C4-2B (cell line): ENCODE measurements at regions not wholly inside any gene's neighbourhood (a gene's known extent, or its start where the extent isn't known, plus 50 kb on each side); places are given as distances from the start of the nearest gene placed in this dataset.

Experiments used
- ZFX ChIP-seq: fragments of 450-650 bp; IDR thresholded peaks from 2 replicates; pipeline ENCODE4 v1.6.1; 2017
- TF ChIP-seq, protein P1 (sequence below): fragments of 450-650 bp; conservative IDR thresholded peaks from 2 replicates; pipeline ENCODE4 v1.5.1; 2017; ENCODE audit warnings: mild to moderate bottlenecking

DNA sequence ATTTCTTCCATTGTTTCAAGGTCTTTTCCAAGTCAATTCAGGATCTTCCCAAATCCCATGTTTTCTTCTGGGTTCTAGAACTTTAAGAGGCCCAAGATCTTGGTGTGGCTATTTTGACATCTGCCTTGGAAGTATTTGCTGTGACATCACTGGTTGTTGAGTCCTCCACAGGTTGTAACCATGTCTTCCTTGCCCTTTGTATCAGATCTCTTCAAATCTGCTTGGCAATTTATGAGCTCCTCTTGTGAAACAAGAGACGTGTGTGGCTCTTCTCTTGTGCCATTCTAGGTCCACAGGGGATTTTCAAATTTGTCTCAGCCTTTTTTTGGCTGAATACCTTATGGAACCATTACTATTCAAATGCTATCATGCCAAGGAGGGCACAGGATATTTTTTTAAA is 60.3 kb upstream of the KCNK2 start:
- TF ChIP-seq, protein P1, sequence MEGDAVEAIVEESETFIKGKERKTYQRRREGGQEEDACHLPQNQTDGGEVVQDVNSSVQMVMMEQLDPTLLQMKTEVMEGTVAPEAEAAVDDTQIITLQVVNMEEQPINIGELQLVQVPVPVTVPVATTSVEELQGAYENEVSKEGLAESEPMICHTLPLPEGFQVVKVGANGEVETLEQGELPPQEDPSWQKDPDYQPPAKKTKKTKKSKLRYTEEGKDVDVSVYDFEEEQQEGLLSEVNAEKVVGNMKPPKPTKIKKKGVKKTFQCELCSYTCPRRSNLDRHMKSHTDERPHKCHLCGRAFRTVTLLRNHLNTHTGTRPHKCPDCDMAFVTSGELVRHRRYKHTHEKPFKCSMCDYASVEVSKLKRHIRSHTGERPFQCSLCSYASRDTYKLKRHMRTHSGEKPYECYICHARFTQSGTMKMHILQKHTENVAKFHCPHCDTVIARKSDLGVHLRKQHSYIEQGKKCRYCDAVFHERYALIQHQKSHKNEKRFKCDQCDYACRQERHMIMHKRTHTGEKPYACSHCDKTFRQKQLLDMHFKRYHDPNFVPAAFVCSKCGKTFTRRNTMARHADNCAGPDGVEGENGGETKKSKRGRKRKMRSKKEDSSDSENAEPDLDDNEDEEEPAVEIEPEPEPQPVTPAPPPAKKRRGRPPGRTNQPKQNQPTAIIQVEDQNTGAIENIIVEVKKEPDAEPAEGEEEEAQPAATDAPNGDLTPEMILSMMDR, result no peak
- no peak for TF ChIP-seq ZFX
